Type B pancreatic cell (in vitro differentiated cells): ENCODE measurements at regions not wholly inside any gene's neighbourhood (a gene's known extent, or its start where the extent isn't known, plus 50 kb on each side); places are given as distances from the start of the nearest gene placed in this dataset.

Experiments used
- DNase-seq: peaks from one replicate; pipeline ENCODE4 v3.0.0; 2021; ENCODE audit warnings: mixed read lengths; ENCODE audit not compliant: unreplicated experiment; ENCODE audit errors: extremely low spot score
- H3K27ac Mint-ChIP-seq: 2 replicates; pipeline ENCODE4 v1.8.0; 2021; ENCODE audit warnings: mild to moderate bottlenecking, mixed read lengths
- H3K27me3 Mint-ChIP-seq: 2 replicates; pipeline ENCODE4 v1.8.0; 2021; ENCODE audit warnings: mixed read lengths
- H3K36me3 Mint-ChIP-seq: 2 replicates; pipeline ENCODE4 v1.8.0; 2021; ENCODE audit warnings: mixed read lengths
- H3K4me1 Mint-ChIP-seq: one replicate; pipeline ENCODE4 v1.8.0; 2021; ENCODE audit warnings: mixed read lengths; ENCODE audit not compliant: unreplicated experiment
- H3K4me3 Mint-ChIP-seq: 2 replicates; pipeline ENCODE4 v1.8.0; 2021; ENCODE audit warnings: mild to moderate bottlenecking, mixed read lengths
- H3K9me3 Mint-ChIP-seq: 2 replicates; pipeline ENCODE4 v1.8.0; 2021; ENCODE audit warnings: mixed read lengths
- TF ChIP-seq, protein P1 (sequence below): fragments of 200-600 bp; sonication (generic); conservative IDR thresholded peaks from 2 replicates; pipeline ENCODE4 v1.5.0; 2021; ENCODE audit warnings: antibody characterized with exemption, mild to moderate bottlenecking

DNA sequence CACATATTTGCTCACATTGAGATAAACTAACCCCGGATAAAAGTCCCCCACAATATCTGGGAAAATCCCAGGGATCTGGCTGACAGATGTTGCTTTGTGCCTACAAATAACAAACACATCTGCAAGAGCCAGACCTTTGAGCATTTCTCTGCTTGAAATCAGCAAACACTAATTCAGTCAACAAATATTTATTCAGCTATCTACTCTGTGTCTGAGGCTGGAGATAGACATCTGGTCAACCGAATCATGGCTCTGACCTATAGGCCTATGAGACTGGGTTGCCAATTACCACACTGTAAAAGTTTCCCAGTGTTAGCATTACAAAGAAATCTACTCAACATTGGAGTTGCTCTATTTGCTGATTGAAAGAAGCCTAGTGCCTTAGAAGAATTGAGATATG lies 201.1 kb upstream of the CADPS start:
- TF ChIP-seq, protein P1, sequence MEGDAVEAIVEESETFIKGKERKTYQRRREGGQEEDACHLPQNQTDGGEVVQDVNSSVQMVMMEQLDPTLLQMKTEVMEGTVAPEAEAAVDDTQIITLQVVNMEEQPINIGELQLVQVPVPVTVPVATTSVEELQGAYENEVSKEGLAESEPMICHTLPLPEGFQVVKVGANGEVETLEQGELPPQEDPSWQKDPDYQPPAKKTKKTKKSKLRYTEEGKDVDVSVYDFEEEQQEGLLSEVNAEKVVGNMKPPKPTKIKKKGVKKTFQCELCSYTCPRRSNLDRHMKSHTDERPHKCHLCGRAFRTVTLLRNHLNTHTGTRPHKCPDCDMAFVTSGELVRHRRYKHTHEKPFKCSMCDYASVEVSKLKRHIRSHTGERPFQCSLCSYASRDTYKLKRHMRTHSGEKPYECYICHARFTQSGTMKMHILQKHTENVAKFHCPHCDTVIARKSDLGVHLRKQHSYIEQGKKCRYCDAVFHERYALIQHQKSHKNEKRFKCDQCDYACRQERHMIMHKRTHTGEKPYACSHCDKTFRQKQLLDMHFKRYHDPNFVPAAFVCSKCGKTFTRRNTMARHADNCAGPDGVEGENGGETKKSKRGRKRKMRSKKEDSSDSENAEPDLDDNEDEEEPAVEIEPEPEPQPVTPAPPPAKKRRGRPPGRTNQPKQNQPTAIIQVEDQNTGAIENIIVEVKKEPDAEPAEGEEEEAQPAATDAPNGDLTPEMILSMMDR = no peak
- no peak for DNase-seq
- peaks cover 30% of the 10 kb centered on the region for H3K27me3 Mint-ChIP-seq

DNA sequence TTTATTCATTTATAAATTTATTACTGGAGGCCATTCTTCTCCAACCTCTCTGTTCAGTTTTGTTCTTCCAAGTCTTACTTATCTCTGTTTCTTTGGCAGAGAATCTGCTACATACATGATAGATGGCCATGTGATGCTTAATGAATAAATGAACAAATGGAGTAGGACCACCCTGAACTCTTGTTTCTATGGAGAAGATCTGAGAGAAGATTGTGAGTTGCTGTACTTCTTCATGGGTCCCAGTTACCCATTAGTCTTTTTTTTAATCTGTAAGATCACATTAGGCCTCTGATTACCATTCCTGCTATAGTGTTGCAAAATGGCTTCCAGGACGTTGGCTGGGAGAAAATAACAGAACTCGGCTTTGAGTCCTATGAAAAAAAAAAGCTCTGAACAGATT lies 191.9 kb upstream of the SYNPR start:
- H3K27me3 Mint-ChIP-seq = peaks cover 17% of the 10 kb centered on the region
- peaks cover 5% of the 10 kb centered on the region for H3K9me3 Mint-ChIP-seq
- H3K4me3 Mint-ChIP-seq = no peak overlapping the region
- no peak for DNase-seq
- H3K36me3 Mint-ChIP-seq = no peaks in the 10 kb centered on the region
- no peak overlapping the region for H3K27ac Mint-ChIP-seq
- TF ChIP-seq, protein P1 = no peak
- no peaks in the 10 kb centered on the region for H3K4me1 Mint-ChIP-seq

More for the DNA sequence above, 201.1 kb upstream of the CADPS start:
- H3K4me1 Mint-ChIP-seq = no peaks in the 10 kb centered on the region
- no peaks in the 10 kb centered on the region for H3K9me3 Mint-ChIP-seq
- no peaks in the 10 kb centered on the region for H3K36me3 Mint-ChIP-seq
- H3K4me3 Mint-ChIP-seq = no peak overlapping the region
- H3K27ac Mint-ChIP-seq = no peak overlapping the region

DNA sequence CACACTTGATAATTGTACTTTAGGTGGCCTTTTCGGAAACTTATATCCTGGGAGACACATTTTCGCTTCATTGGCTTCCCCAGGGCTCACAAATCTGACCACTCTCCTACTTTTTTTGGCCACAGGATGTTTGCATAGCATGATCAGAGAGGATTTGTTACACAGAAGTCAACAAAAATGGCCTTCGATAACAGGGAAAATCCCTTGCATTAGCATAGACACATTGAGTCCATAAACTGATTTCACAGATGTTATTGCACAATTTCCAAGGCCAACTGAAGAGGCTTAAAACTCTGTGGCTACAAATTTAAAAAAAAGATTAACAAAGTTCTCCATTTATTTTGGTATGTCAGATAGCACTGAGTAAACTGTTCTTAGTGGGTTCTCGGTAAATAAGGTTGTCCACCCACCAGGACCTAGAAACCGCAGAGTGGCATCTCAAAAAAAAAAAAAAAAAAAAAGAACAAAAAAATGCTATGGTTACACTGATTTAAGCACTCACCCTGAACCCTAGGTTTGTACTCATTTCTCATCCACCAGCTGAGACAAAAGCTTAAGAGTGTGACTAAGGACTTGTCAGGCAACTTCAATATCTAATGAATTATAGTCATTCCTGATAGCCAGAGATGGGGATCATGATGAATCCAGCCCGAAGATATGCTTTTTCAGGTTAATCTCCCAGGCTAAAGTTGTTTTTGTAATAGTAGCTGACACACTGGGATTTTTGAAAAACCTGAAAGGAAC lies 188.9 kb upstream of the SYNPR start:
- Mint-ChIP-seq H3K27me3 (peaks cover 28% of the 10 kb centered on the region), H3K4me3 (no peak overlapping the region), H3K9me3 (no peaks in the 10 kb centered on the region), H3K36me3 (no peaks in the 10 kb centered on the region), H3K27ac (no peak overlapping the region), H3K4me1 (no peaks in the 10 kb centered on the region)
- TF ChIP-seq, protein P1 = no peak
- no peak for DNase-seq

DNA sequence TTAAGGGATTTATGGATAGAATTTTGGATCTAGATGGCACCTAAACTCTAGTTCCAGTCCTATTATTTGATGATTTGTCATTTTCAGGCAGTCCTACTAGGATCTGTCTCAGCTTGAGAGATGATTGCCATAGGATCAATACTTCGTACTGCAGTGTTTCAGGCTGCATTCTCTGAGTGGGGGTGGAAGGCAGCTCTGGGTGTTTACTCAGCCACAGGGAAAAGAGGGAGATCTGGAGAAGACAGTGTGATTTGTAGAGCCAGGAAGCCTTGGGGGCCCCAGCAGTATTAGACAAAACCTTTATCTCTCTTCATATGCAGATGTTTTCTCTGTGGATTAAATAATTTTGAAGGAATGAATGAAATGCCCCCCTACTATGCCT lies 188.4 kb upstream of the SYNPR start:
- no peaks in the 10 kb centered on the region for H3K9me3 Mint-ChIP-seq
- TF ChIP-seq, protein P1 = no peak
- H3K4me1 Mint-ChIP-seq = no peaks in the 10 kb centered on the region
- peaks cover 28% of the 10 kb centered on the region for H3K27me3 Mint-ChIP-seq
- H3K4me3 Mint-ChIP-seq = no peak overlapping the region
- no peak for DNase-seq
- no peak overlapping the region for H3K27ac Mint-ChIP-seq
- H3K36me3 Mint-ChIP-seq = no peaks in the 10 kb centered on the region

DNA sequence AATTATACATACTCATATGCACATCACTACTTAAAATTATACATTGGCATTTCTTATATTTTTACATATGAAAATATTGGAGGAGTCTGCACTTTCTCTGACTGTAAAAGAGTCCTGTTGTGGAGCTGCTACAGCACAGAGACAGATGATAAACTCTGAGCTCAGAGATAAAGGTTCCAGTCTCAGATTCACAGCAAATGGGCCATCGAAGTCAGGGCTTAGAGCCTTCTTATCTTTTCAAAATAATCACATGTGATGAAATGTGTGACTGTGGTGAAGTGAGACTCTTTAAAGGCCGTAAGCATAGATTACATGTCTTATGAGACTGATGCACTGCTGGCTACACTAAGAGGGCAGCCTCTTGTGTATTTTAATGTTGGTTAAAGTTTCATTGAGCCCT lies 187.5 kb upstream of the SYNPR start:
- Mint-ChIP-seq H3K9me3 (no peaks in the 10 kb centered on the region), H3K27ac (no peak overlapping the region), H3K4me3 (no peak overlapping the region), H3K4me1 (no peaks in the 10 kb centered on the region), H3K27me3 (peaks cover 26% of the 10 kb centered on the region), H3K36me3 (no peaks in the 10 kb centered on the region)
- TF ChIP-seq, protein P1 = no peak
- DNase-seq = no peak
